ENCODE measurements at regions not wholly inside any gene's neighbourhood (a gene's known extent, or its start where the extent isn't known, plus 50 kb on each side); places are given as distances from the start of the nearest gene placed in this dataset.

- TF ChIP-seq, protein P1, sequence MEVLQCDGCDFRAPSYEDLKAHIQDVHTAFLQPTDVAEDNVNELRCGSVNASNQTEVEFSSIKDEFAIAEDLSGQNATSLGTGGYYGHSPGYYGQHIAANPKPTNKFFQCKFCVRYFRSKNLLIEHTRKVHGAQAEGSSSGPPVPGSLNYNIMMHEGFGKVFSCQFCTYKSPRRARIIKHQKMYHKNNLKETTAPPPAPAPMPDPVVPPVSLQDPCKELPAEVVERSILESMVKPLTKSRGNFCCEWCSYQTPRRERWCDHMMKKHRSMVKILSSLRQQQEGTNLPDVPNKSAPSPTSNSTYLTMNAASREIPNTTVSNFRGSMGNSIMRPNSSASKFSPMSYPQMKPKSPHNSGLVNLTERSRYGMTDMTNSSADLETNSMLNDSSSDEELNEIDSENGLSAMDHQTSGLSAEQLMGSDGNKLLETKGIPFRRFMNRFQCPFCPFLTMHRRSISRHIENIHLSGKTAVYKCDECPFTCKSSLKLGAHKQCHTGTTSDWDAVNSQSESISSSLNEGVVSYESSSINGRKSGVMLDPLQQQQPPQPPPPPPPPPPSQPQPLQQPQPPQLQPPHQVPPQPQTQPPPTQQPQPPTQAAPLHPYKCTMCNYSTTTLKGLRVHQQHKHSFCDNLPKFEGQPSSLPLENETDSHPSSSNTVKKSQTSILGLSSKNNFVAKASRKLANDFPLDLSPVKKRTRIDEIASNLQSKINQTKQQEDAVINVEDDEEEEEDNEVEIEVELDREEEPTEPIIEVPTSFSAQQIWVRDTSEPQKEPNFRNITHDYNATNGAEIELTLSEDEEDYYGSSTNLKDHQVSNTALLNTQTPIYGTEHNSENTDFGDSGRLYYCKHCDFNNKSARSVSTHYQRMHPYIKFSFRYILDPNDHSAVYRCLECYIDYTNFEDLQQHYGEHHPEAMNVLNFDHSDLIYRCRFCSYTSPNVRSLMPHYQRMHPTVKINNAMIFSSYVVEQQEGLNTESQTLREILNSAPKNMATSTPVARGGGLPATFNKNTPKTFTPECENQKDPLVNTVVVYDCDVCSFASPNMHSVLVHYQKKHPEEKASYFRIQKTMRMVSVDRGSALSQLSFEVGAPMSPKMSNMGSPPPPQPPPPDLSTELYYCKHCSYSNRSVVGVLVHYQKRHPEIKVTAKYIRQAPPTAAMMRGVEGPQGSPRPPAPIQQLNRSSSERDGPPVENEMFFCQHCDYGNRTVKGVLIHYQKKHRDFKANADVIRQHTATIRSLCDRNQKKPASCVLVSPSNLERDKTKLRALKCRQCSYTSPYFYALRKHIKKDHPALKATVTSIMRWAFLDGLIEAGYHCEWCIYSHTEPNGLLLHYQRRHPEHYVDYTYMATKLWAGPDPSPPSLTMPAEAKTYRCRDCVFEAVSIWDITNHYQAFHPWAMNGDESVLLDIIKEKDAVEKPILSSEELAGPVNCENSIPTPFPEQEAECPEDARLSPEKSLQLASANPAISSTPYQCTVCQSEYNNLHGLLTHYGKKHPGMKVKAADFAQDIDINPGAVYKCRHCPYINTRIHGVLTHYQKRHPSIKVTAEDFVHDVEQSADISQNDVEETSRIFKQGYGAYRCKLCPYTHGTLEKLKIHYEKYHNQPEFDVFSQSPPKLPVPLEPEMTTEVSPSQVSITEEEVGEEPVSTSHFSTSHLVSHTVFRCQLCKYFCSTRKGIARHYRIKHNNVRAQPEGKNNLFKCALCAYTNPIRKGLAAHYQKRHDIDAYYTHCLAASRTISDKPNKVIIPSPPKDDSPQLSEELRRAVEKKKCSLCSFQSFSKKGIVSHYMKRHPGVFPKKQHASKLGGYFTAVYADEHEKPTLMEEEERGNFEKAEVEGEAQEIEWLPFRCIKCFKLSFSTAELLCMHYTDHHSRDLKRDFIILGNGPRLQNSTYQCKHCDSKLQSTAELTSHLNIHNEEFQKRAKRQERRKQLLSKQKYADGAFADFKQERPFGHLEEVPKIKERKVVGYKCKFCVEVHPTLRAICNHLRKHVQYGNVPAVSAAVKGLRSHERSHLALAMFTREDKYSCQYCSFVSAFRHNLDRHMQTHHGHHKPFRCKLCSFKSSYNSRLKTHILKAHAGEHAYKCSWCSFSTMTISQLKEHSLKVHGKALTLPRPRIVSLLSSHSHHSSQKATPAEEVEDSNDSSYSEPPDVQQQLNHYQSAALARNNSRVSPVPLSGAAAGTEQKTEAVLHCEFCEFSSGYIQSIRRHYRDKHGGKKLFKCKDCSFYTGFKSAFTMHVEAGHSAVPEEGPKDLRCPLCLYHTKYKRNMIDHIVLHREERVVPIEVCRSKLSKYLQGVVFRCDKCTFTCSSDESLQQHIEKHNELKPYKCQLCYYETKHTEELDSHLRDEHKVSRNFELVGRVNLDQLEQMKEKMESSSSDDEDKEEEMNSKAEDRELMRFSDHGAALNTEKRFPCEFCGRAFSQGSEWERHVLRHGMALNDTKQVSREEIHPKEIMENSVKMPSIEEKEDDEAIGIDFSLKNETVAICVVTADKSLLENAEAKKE (CRISPR knock-in tag; IDR thresholded peaks at IDR 0.05) = no peak
These were observed 151.7 kb upstream of the RTL1 start (continued) for GRCh38 chr14:101055106-101055662.

DNA sequence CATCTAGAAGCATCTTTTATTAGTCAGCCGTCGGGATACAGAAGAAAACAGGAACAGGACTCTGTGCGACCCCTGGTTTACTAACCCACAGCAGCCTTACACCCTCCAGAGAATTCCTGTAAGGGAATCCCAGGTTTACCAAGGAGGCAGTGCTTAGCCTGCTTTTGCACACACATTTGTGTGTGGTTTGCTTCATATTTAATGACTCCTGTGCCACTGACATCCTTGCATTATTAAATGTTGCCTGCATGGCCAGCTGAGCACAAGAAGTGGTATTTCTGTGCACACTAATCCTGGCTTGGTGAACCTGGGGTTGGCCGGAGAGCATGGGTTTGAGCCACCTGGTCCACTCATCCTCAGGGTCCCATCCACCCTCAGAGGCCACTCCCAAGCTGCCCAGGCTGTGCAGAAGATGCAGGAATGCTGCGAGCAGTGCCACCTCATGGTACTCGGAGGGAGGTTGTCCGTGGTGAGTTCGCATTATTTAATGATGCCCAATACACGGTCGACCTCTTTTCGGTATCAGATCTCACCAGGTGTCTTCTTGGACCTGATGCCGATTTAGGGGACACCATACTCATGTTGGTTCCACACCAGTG is 152.4 kb upstream of the RTL1 start:
- Histone ChIP-seq H3F3A (replicated peaks; ENCODE audit: low read depth) (no peaks in the 10 kb centered on the region), H4K20me1 (replicated peaks; ENCODE audit: insufficient read depth) (no peaks in the 10 kb centered on the region), H3K4me1 (ENCODE audit: insufficient read depth) (no peaks in the 10 kb centered on the region), H3K36me3 (ENCODE audit: insufficient read depth) (no peaks in the 10 kb centered on the region), H3K4me2 (no peak overlapping the region), H3K9me2 (ENCODE audit: insufficient read depth) (peaks cover 12% of the 10 kb centered on the region; the same call in 1 of the 2 replicates), H2AFZ (no peak overlapping the region), H3K27me3 (ENCODE audit: insufficient read depth) (no peaks in the 10 kb centered on the region), H3K79me2 (replicated peaks; ENCODE audit: insufficient read depth) (no peaks in the 10 kb centered on the region), H3K4me3 (no peak overlapping the region), H3K27ac (ENCODE audit: low read depth) (no peak overlapping the region)
- TF ChIP-seq CTCF (conservative IDR thresholded peaks at IDR 0.05; ENCODE audit: low read depth in 2 of 2) (0 out of 4 replicates have a peak, but pooled peaks of 1 of the 2 experiments have one; percentile 12), ZNF331 (CRISPR knock-in tag; IDR thresholded peaks at IDR 0.05; ENCODE audit: low read depth) (no peak)
- no peak overlapping the region for H3K27ac Mint-ChIP-seq
- DNase-seq (ENCODE audit: low spot score) (no peak), ATAC-seq (no peak)
- H3K4me3 Mint-ChIP-seq = no peak overlapping the region
- no peaks in the 10 kb centered on the region for H3K36me3 Mint-ChIP-seq (ENCODE audit: low read depth)
- H3K9me3 Mint-ChIP-seq = peaks cover 21% of the 10 kb centered on the region
- H3K27me3 Mint-ChIP-seq (ENCODE audit: insufficient read depth, low read depth, poor library complexity) = no peaks in the 10 kb centered on the region
- 0 out of 3 replicates have a peak, but pooled peaks cover 2% of the 10 kb centered on the region for H3K4me1 Mint-ChIP-seq
